ENCODE measurements at regions not wholly inside any gene's neighbourhood (a gene's known extent, or its start where the extent isn't known, plus 50 kb on each side); places are given as distances from the start of the nearest gene placed in this dataset.

DNA sequence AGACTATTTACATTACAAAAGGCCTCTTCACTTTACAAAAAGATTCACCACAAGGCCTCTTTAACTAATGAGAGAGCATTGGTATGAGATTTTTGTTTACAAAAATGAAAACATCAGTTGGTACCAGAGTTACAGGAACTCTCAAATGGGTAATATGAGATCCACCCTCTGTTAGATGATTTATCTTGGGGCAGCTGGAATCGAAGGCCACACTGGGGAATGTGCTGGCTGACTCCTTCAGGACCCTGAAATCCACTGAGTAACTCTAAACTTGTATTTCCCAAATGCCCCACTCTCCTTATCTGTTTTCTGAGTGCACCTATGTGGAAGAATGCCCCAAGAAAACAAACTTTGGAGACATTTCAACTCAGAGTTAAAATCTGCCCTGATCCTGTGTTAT, 232.9 kb upstream of the F9 start:
- TF ChIP-seq CTCF (IDR thresholded peaks at IDR 0.05) = no peak
- no peak for TF ChIP-seq EZH2 (IDR thresholded peaks at IDR 0.05; ENCODE audit: borderline replicate concordance, insufficient read depth, low read depth, low read length, poor library complexity, severe bottlenecking)
